ENCODE measurements at regions not wholly inside any gene's neighbourhood (a gene's known extent, or its start where the extent isn't known, plus 50 kb on each side); places are given as distances from the start of the nearest gene placed in this dataset.

DNA sequence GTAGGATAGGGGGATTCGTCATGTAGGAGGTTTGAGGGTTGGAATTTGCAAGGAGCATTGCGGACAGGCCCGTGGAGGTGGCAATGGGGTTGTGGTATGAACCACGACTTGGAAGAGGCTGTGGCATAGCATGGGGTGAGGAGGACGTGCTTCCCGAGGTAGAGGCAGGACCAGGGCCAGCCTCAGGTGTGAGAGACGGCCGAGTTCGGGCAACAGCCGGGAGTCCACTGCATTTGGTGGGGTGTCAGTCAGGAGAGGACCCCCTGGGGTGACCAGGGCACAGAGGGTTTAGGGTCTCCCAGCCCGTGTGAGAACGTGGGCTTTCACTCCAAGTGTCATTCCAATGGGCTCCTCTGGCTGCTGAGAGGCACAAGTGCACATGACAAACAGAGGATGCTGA is 339.0 kb downstream of the EIPR1 start:
- H3K27me3 Mint-ChIP-seq (ENCODE audit: low read depth, poor library complexity): peaks cover 3% of the 10 kb centered on the region
- no peak for DNase-seq
- peaks cover 19% of the 10 kb centered on the region for H3K9me3 Mint-ChIP-seq
- H3K4me3 Mint-ChIP-seq: no peak overlapping the region
- H3K4me1 Mint-ChIP-seq: peaks cover 36% of the 10 kb centered on the region
- no peaks in the 10 kb centered on the region for H3K36me3 Mint-ChIP-seq (ENCODE audit: low read depth)
- TF ChIP-seq, protein P1, sequence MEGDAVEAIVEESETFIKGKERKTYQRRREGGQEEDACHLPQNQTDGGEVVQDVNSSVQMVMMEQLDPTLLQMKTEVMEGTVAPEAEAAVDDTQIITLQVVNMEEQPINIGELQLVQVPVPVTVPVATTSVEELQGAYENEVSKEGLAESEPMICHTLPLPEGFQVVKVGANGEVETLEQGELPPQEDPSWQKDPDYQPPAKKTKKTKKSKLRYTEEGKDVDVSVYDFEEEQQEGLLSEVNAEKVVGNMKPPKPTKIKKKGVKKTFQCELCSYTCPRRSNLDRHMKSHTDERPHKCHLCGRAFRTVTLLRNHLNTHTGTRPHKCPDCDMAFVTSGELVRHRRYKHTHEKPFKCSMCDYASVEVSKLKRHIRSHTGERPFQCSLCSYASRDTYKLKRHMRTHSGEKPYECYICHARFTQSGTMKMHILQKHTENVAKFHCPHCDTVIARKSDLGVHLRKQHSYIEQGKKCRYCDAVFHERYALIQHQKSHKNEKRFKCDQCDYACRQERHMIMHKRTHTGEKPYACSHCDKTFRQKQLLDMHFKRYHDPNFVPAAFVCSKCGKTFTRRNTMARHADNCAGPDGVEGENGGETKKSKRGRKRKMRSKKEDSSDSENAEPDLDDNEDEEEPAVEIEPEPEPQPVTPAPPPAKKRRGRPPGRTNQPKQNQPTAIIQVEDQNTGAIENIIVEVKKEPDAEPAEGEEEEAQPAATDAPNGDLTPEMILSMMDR (IDR thresholded peaks at IDR 0.05): no peak
- peak overlapping the region; percentile 68 for H3K27ac Mint-ChIP-seq

- no peak for DNase-seq
- Mint-ChIP-seq H3K27ac (no peak overlapping the region), H3K27me3 (ENCODE audit: low read depth, poor library complexity) (peaks cover 3% of the 10 kb centered on the region), H3K9me3 (peaks cover 19% of the 10 kb centered on the region), H3K4me1 (peaks cover 28% of the 10 kb centered on the region), H3K36me3 (ENCODE audit: low read depth) (no peaks in the 10 kb centered on the region), H3K4me3 (no peak overlapping the region)
- TF ChIP-seq, protein P1 (IDR thresholded peaks at IDR 0.05): no peak
Observed at GRCh38 chr2:3037196-3038194, 340.1 kb downstream of the EIPR1 start.

DNA sequence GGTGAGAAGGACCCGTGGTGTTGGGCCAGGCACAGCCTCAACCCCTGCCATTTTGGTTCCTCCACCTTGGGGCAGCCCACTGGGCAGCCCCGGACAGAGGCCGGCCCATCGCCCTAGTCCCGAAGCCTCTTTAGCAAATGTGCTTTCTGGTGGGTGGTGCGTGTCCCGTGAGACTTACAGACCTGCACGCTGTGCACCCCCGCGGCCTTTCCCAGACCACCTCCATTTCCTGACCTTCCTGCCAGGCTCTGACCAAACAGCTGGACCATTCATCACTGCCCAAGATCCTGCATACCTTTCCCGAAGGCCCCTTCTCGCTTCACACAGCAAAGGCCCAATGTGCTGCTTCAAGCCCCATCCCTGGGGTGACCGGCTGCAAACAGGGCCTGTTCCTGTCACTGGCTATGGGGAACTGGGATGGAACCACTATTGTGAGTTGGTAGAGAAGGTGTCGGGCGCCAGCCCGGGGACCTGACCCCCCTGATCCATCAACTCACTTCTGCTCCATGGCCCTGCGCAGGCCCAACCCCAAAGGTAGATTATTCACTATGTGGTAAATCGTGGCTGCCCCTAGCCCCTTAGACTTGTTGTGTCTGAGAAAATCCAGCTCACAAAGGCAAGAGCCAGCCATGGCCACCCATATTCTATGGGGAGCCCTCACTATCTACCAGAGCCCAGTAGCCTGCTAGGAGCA is 341.0 kb downstream of the EIPR1 start:
- DNase-seq: no peak
- Mint-ChIP-seq H3K9me3 (peaks cover 25% of the 10 kb centered on the region), H3K27ac (no peak overlapping the region), H3K27me3 (ENCODE audit: low read depth, poor library complexity) (peaks cover 5% of the 10 kb centered on the region), H3K36me3 (ENCODE audit: low read depth) (no peaks in the 10 kb centered on the region), H3K4me1 (peaks cover 21% of the 10 kb centered on the region), H3K4me3 (no peak overlapping the region)
- TF ChIP-seq, protein P1 (IDR thresholded peaks at IDR 0.05): no peak

- peaks cover 10% of the 10 kb centered on the region for H3K4me1 Mint-ChIP-seq
- H3K4me3 Mint-ChIP-seq: no peak overlapping the region
- DNase-seq: no peak
- peaks cover 4% of the 10 kb centered on the region for H3K27me3 Mint-ChIP-seq (ENCODE audit: low read depth, poor library complexity)
- TF ChIP-seq, protein P1 (IDR thresholded peaks at IDR 0.05): no peak
- peaks cover 35% of the 10 kb centered on the region for H3K9me3 Mint-ChIP-seq
- H3K36me3 Mint-ChIP-seq (ENCODE audit: low read depth): no peaks in the 10 kb centered on the region
- H3K27ac Mint-ChIP-seq: peak overlapping the region; percentile 87
Observed at GRCh38 chr2:3035385-3036050, 342.1 kb downstream of the EIPR1 start.

DNA sequence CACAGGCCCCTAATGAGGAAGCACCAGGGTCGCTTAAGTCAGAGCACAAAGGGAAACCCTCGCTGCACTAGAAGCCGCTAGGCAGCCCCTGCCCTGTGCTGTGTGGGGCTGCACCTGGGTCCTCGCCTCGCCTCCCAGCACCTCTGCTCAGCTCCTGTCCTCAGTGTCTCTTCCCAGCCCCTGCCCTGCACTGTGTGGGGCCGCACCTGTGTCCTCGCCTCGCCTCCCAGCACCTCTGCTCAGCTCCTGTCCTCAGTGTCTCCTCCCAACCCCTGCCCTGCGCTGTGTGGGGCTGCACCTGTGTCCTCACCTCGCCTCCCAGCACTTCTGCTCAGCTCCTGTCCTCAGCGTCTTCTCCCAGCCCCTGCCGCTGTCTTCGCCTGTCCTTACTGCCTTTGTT is 342.8 kb downstream of the EIPR1 start:
- H3K4me1 Mint-ChIP-seq: peaks cover 4% of the 10 kb centered on the region
- peaks cover 4% of the 10 kb centered on the region for H3K36me3 Mint-ChIP-seq (ENCODE audit: low read depth)
- peak overlapping the region; percentile 87 for H3K27ac Mint-ChIP-seq
- no peak overlapping the region for H3K4me3 Mint-ChIP-seq
- peaks cover 2% of the 10 kb centered on the region for H3K27me3 Mint-ChIP-seq (ENCODE audit: low read depth, poor library complexity)
- TF ChIP-seq, protein P1 (IDR thresholded peaks at IDR 0.05): no peak
- DNase-seq: no peak
- H3K9me3 Mint-ChIP-seq: peaks cover 36% of the 10 kb centered on the region

Measured in nephron progenitor cell (in vitro differentiated cells).